Nephron progenitor cell (in vitro differentiated cells): ENCODE measurements at regions not wholly inside any gene's neighbourhood (a gene's known extent, or its start where the extent isn't known, plus 50 kb on each side); places are given as distances from the start of the nearest gene placed in this dataset.

ENCODE experiments used
- DNase-seq: peaks from one replicate; pipeline ENCODE4 v3.0.0; 2021
- H3K27ac Mint-ChIP-seq: 2 replicates; pipeline ENCODE4 v1.8.0; 2021; ENCODE audit warnings: mild to moderate bottlenecking, moderate library complexity, mixed read lengths
- H3K27me3 Mint-ChIP-seq: 2 replicates; pipeline ENCODE4 v1.8.0; 2021; ENCODE audit warnings: mild to moderate bottlenecking, low read depth, mixed read lengths; ENCODE audit not compliant: poor library complexity
- H3K36me3 Mint-ChIP-seq: 2 replicates; pipeline ENCODE4 v1.8.0; 2021; ENCODE audit warnings: low read depth, mixed read lengths
- H3K4me1 Mint-ChIP-seq: 2 replicates; pipeline ENCODE4 v1.8.0; 2021; ENCODE audit warnings: mixed read lengths
- H3K4me3 Mint-ChIP-seq: 2 replicates; pipeline ENCODE4 v1.8.0; 2021; ENCODE audit warnings: mild to moderate bottlenecking, moderate library complexity, mixed read lengths
- H3K9me3 Mint-ChIP-seq: 2 replicates; pipeline ENCODE4 v1.8.0; 2021; ENCODE audit warnings: mild to moderate bottlenecking, moderate library complexity, mixed read lengths
- CTCF ChIP-seq: fragments of 200-600 bp; sonication (generic); IDR thresholded peaks from 2 replicates; pipeline ENCODE4 v1.5.0; 2021; ENCODE audit warnings: antibody characterized with exemption

- no peaks in the 10 kb centered on the region for H3K4me1 Mint-ChIP-seq
- H3K4me3 Mint-ChIP-seq, result no peak overlapping the region
- H3K36me3 Mint-ChIP-seq, result no peaks in the 10 kb centered on the region
- DNase-seq, result no peak
- no peak overlapping the region for H3K27ac Mint-ChIP-seq
- TF ChIP-seq CTCF, result no peak
- H3K9me3 Mint-ChIP-seq, result peaks cover 6% of the 10 kb centered on the region
- H3K27me3 Mint-ChIP-seq, result peaks cover 5% of the 10 kb centered on the region
Observed at GRCh38 chr4:188904617-188905016, 765.4 kb downstream of the TRIML1 start.

- H3K27ac Mint-ChIP-seq, result no peak overlapping the region
- H3K4me3 Mint-ChIP-seq, result no peak overlapping the region
- no peaks in the 10 kb centered on the region for H3K36me3 Mint-ChIP-seq
- peaks cover 5% of the 10 kb centered on the region for H3K27me3 Mint-ChIP-seq
- H3K9me3 Mint-ChIP-seq, result peaks cover 6% of the 10 kb centered on the region
- no peak for DNase-seq
- H3K4me1 Mint-ChIP-seq, result no peaks in the 10 kb centered on the region
- TF ChIP-seq CTCF, result no peak
Observed at GRCh38 chr4:188905248-188905647, 766.0 kb downstream of the TRIML1 start.

- no peak overlapping the region for H3K4me3 Mint-ChIP-seq
- no peaks in the 10 kb centered on the region for H3K36me3 Mint-ChIP-seq
- TF ChIP-seq CTCF, result no peak
- peaks cover 25% of the 10 kb centered on the region for H3K9me3 Mint-ChIP-seq
- no peak overlapping the region for H3K27ac Mint-ChIP-seq
- peaks cover 10% of the 10 kb centered on the region for H3K27me3 Mint-ChIP-seq
- no peaks in the 10 kb centered on the region for H3K4me1 Mint-ChIP-seq
- DNase-seq, result no peak
Observed at GRCh38 chr4:188911199-188911598, 772.0 kb downstream of the TRIML1 start.

GRCh38 chr4:188911707-188912106 is 772.5 kb downstream of the TRIML1 start:
- H3K9me3 Mint-ChIP-seq, result peaks cover 25% of the 10 kb centered on the region
- no peak for TF ChIP-seq CTCF
- H3K36me3 Mint-ChIP-seq, result no peaks in the 10 kb centered on the region
- DNase-seq, result no peak
- H3K4me1 Mint-ChIP-seq, result no peaks in the 10 kb centered on the region
- H3K27me3 Mint-ChIP-seq, result peaks cover 10% of the 10 kb centered on the region
- H3K4me3 Mint-ChIP-seq, result no peak overlapping the region
- H3K27ac Mint-ChIP-seq, result no peak overlapping the region

GRCh38 chr4:188915175-188915574 is 775.9 kb downstream of the TRIML1 start:
- no peak for DNase-seq
- H3K36me3 Mint-ChIP-seq, result no peaks in the 10 kb centered on the region
- H3K27ac Mint-ChIP-seq, result no peak overlapping the region
- no peaks in the 10 kb centered on the region for H3K4me1 Mint-ChIP-seq
- peaks cover 4% of the 10 kb centered on the region for H3K27me3 Mint-ChIP-seq
- no peak overlapping the region for H3K4me3 Mint-ChIP-seq
- no peak for TF ChIP-seq CTCF
- H3K9me3 Mint-ChIP-seq, result peaks cover 48% of the 10 kb centered on the region

- Mint-ChIP-seq H3K4me1 (no peaks in the 10 kb centered on the region), H3K4me3 (no peak overlapping the region), H3K27me3 (peaks cover 4% of the 10 kb centered on the region), H3K9me3 (peaks cover 54% of the 10 kb centered on the region), H3K36me3 (no peaks in the 10 kb centered on the region), H3K27ac (no peak overlapping the region)
- no peak for DNase-seq
- no peak for TF ChIP-seq CTCF
Observed at GRCh38 chr4:188918787-188919186, 779.5 kb downstream of the TRIML1 start.
